Natural killer cell (primary cell): ENCODE measurements at regions not wholly inside any gene's neighbourhood (a gene's known extent, or its start where the extent isn't known, plus 50 kb on each side); places are given as distances from the start of the nearest gene placed in this dataset.

Experiments used
- ATAC-seq, 3 donors: fragments of 150-1000 bp in 2 of 3; fragments of 200-7000 bp in 1 of 3; cut with Tn5 transposase; 1 replicate in 1 of 3; 2 replicates in 2 of 3; pipeline ENCODE4 v1.10.0; 2021; ENCODE audit warnings: mild to moderate bottlenecking in 2 of 3, moderate library complexity in 2 of 3
- DNase-seq, 2 donors: peaks; one replicate each; pipeline versions ENCODE4 v3.0.0 to v3.0.0-alpha.2; 2013 to 2021; ENCODE audit warnings: mixed read lengths in 1 of 2
- H3K27ac ChIP-seq: one replicate; pipeline ENCODE4 v1.5.1; 2013; ENCODE audit warnings: mild to moderate bottlenecking, low read length
- H3K27me3 ChIP-seq: one replicate; pipeline ENCODE4 v1.6.1; 2013; ENCODE audit warnings: low read length; ENCODE audit not compliant: control insufficient read depth, insufficient read depth
- H3K36me3 ChIP-seq: one replicate; pipeline ENCODE4 v1.6.1; 2013; ENCODE audit warnings: low read length; ENCODE audit not compliant: control insufficient read depth, insufficient read depth
- H3K4me1 ChIP-seq: one replicate; pipeline ENCODE4 v1.6.1; 2013; ENCODE audit warnings: low read length; ENCODE audit not compliant: control insufficient read depth, insufficient read depth
- H3K4me3 ChIP-seq: one replicate; pipeline ENCODE4 v1.5.1; 2013; ENCODE audit warnings: low read length
- H3K9me3 ChIP-seq: one replicate; pipeline ENCODE4 v1.6.1; 2013; ENCODE audit warnings: low read length; ENCODE audit not compliant: control insufficient read depth, insufficient read depth
- H3K27ac Mint-ChIP-seq, 2 donors: one replicate each; pipeline ENCODE4 v1.8.0; 2022; ENCODE audit warnings: mild to moderate bottlenecking in 2 of 2, mixed read lengths in 2 of 2, moderate library complexity in 1 of 2
- H3K27me3 Mint-ChIP-seq, 2 donors: one replicate each; pipeline ENCODE4 v1.8.0; 2022; ENCODE audit warnings: low read depth in 2 of 2, mixed read lengths in 2 of 2
- H3K36me3 Mint-ChIP-seq: one replicate; pipeline ENCODE4 v1.8.0; 2022; ENCODE audit warnings: mixed read lengths
- H3K4me1 Mint-ChIP-seq, 2 donors: one replicate each; pipeline ENCODE4 v1.8.0; 2022; ENCODE audit warnings: mixed read lengths in 2 of 2
- H3K4me3 Mint-ChIP-seq: one replicate; pipeline ENCODE4 v1.8.0; 2022; ENCODE audit warnings: mild to moderate bottlenecking, moderate library complexity, mixed read lengths
- H3K9me3 Mint-ChIP-seq, 2 donors: one replicate each; pipeline ENCODE4 v1.8.0; 2022; ENCODE audit warnings: mixed read lengths in 2 of 2
- CTCF ChIP-seq: fragments of 200-600 bp; IDR thresholded peaks from one replicate; pipeline ENCODE4 v1.8.0; 2022; ENCODE audit warnings: antibody characterized with exemption
- WGBS: methylation state at CpG from one replicate; pipeline ENCODE4 v1.1.7; 2013; ENCODE audit warnings: missing lambda C conversion rate; ENCODE audit not compliant: insufficient coverage; 5-methylcytosine and 5-hydroxymethylcytosine counted together
- intact Hi-C: fragments of 100-400 bp; cut with micrococcal nuclease; formaldehyde crosslinking; loops from one replicate; pipeline ENCODE4 v1.14.2; 2022

- Mint-ChIP-seq H3K27ac (no peak overlapping the region), H3K27me3 (peaks cover 0 to 3% of the 10 kb centered on the region in 2 donors), H3K9me3 (no peaks in the 10 kb centered on the region), H3K4me1 (peaks cover 0 to 2% of the 10 kb centered on the region in 2 donors), H3K36me3 (no peaks in the 10 kb centered on the region), H3K4me3 (no peak overlapping the region)
- WGBS, result 90% methylated on average over 7 of the region's 7 CpGs
- intact Hi-C loops, result no loop called here
- H3K27ac ChIP-seq, result no peak overlapping the region
- no peak overlapping the region for H3K4me3 ChIP-seq
- no peak for TF ChIP-seq CTCF
- DNase-seq (no peak), ATAC-seq (no peak)
- no peaks in the 10 kb centered on the region for H3K9me3 ChIP-seq
- H3K4me1 ChIP-seq, result no peaks in the 10 kb centered on the region
- H3K27me3 ChIP-seq, result no peaks in the 10 kb centered on the region
- H3K36me3 ChIP-seq, result no peaks in the 10 kb centered on the region
Observed at GRCh38 chr17:14014657-14015056, 54.6 kb upstream of the COX10 start.

- ATAC-seq, result no peak
- no peaks in the 10 kb centered on the region for H3K9me3 Mint-ChIP-seq
- no peak overlapping the region for H3K27ac ChIP-seq
Observed at GRCh38 chr17:14015271-14015670, 54.0 kb upstream of the COX10 start.

GRCh38 chr17:14016858-14017257, 52.4 kb upstream of the COX10 start:
- intact Hi-C loops, result no loop called here
- WGBS, result 98% methylated on average over 3 of the region's 3 CpGs
- no peaks in the 10 kb centered on the region for H3K4me1 ChIP-seq
- peaks cover 0 to 3% of the 10 kb centered on the region in 2 donors for H3K27me3 Mint-ChIP-seq
- no peak for ATAC-seq
- no peaks in the 10 kb centered on the region for H3K27me3 ChIP-seq
- H3K9me3 ChIP-seq, result no peaks in the 10 kb centered on the region
- no peak for TF ChIP-seq CTCF
- H3K27ac Mint-ChIP-seq, result no peak overlapping the region
- H3K36me3 ChIP-seq, result no peaks in the 10 kb centered on the region
- DNase-seq, result no peak
- H3K4me3 Mint-ChIP-seq, result no peak overlapping the region
- no peak overlapping the region for H3K27ac ChIP-seq
- H3K36me3 Mint-ChIP-seq, result no peaks in the 10 kb centered on the region
- H3K4me3 ChIP-seq, result no peak overlapping the region
- H3K4me1 Mint-ChIP-seq, result peaks cover 0 to 6% of the 10 kb centered on the region in 2 donors
- H3K9me3 Mint-ChIP-seq, result no peaks in the 10 kb centered on the region

More at GRCh38 chr17:14015271-14015670, 54.0 kb upstream of the COX10 start:
- Histone ChIP-seq H3K4me1 (no peaks in the 10 kb centered on the region), H3K36me3 (no peaks in the 10 kb centered on the region), H3K9me3 (no peaks in the 10 kb centered on the region), H3K4me3 (no peak overlapping the region), H3K27me3 (no peaks in the 10 kb centered on the region)
- H3K36me3 Mint-ChIP-seq, result no peaks in the 10 kb centered on the region
- no peak for TF ChIP-seq CTCF
- peaks cover 0 to 3% of the 10 kb centered on the region in 2 donors for H3K27me3 Mint-ChIP-seq
- intact Hi-C loops, result no loop called here
- no peak overlapping the region for H3K4me3 Mint-ChIP-seq
- no peak overlapping the region for H3K27ac Mint-ChIP-seq
- DNase-seq, result no peak
- 89% methylated on average over 14 of the region's 14 CpGs for WGBS
- peaks cover 0 to 6% of the 10 kb centered on the region in 2 donors for H3K4me1 Mint-ChIP-seq

- WGBS, result 84% methylated on average over 6 of the region's 9 CpGs
Observed at GRCh38 chr17:14019186-14019956, 49.9 kb upstream of the COX10 start.

More at GRCh38 chr17:14019186-14019956, 49.9 kb upstream of the COX10 start:
- Histone ChIP-seq H3K9me3 (no peaks in the 10 kb centered on the region), H3K36me3 (no peaks in the 10 kb centered on the region), H3K27ac (no peak overlapping the region), H3K4me3 (no peak overlapping the region), H3K4me1 (no peaks in the 10 kb centered on the region), H3K27me3 (no peaks in the 10 kb centered on the region)
- no peak for TF ChIP-seq CTCF
- Mint-ChIP-seq H3K4me3 (no peak overlapping the region), H3K27ac (no peak overlapping the region), H3K36me3 (no peaks in the 10 kb centered on the region), H3K4me1 (peaks cover 0 to 6% of the 10 kb centered on the region in 2 donors), H3K27me3 (no peaks in the 10 kb centered on the region), H3K9me3 (no peaks in the 10 kb centered on the region)
- ATAC-seq, result no peak
- no peak for DNase-seq
- intact Hi-C loops, result no loop called here
